HL-60 (cell line): ENCODE measurements at regions not wholly inside any gene's neighbourhood (a gene's known extent, or its start where the extent isn't known, plus 50 kb on each side); places are given as distances from the start of the nearest gene placed in this dataset.

Experiments
- DNase-seq, 2 experiments: peaks; one replicate each; pipeline ENCODE4 v3.0.0-alpha.2; 2010 to 2020; ENCODE audit warnings: low read depth in 1 of 2, low spot score in 1 of 2
- H3K27ac ChIP-seq: fragments of 250-450 bp; sonication (Bioruptor Pico); replicated peaks from 2 replicates; pipeline ENCODE4 v1.5.1; 2020; ENCODE audit warnings: mild to moderate bottlenecking, moderate library complexity
- H3K27me3 ChIP-seq: fragments of 250-450 bp; sonication (Bioruptor Pico); 2 replicates; pipeline ENCODE4 v1.5.1; 2021; ENCODE audit warnings: mild to moderate bottlenecking, moderate library complexity; ENCODE audit not compliant: insufficient read depth, poor library complexity, severe bottlenecking
- H3K4me3 ChIP-seq: replicated peaks from 2 replicates; pipeline ENCODE4 v1.5.1; 2011; ENCODE audit warnings: mild to moderate bottlenecking, control low read depth, low read length; ENCODE audit not compliant: insufficient read depth
- GABPA ChIP-seq: IDR thresholded peaks from 2 replicates; pipeline ENCODE4 v1.6.1; 2012; ENCODE audit warnings: low read depth
- POLR2AphosphoS5 ChIP-seq: IDR thresholded peaks from 2 replicates; pipeline ENCODE4 v1.6.1; 2012; ENCODE audit warnings: low read depth
- SPI1 ChIP-seq: IDR thresholded peaks from 2 replicates; pipeline ENCODE4 v1.6.1; 2012; ENCODE audit warnings: low read depth, mild to moderate bottlenecking, borderline replicate concordance
- TF ChIP-seq, protein P1 (sequence below): IDR thresholded peaks from 2 replicates; pipeline ENCODE4 v1.6.1; 2012; ENCODE audit warnings: low read depth; ENCODE audit not compliant: insufficient replicate concordance
- TF ChIP-seq, protein P2 (sequence below): IDR thresholded peaks from one replicate; pipeline ENCODE4 v1.5.1; 2011; ENCODE audit warnings: low read length, control low read depth, inconsistent platforms; ENCODE audit not compliant: insufficient read depth

- no peaks in the 10 kb centered on the region for H3K27me3 ChIP-seq
- TF ChIP-seq, protein P1, sequence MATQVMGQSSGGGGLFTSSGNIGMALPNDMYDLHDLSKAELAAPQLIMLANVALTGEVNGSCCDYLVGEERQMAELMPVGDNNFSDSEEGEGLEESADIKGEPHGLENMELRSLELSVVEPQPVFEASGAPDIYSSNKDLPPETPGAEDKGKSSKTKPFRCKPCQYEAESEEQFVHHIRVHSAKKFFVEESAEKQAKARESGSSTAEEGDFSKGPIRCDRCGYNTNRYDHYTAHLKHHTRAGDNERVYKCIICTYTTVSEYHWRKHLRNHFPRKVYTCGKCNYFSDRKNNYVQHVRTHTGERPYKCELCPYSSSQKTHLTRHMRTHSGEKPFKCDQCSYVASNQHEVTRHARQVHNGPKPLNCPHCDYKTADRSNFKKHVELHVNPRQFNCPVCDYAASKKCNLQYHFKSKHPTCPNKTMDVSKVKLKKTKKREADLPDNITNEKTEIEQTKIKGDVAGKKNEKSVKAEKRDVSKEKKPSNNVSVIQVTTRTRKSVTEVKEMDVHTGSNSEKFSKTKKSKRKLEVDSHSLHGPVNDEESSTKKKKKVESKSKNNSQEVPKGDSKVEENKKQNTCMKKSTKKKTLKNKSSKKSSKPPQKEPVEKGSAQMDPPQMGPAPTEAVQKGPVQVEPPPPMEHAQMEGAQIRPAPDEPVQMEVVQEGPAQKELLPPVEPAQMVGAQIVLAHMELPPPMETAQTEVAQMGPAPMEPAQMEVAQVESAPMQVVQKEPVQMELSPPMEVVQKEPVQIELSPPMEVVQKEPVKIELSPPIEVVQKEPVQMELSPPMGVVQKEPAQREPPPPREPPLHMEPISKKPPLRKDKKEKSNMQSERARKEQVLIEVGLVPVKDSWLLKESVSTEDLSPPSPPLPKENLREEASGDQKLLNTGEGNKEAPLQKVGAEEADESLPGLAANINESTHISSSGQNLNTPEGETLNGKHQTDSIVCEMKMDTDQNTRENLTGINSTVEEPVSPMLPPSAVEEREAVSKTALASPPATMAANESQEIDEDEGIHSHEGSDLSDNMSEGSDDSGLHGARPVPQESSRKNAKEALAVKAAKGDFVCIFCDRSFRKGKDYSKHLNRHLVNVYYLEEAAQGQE = no peak
- TF ChIP-seq GABPA (no peak), SPI1 (no peak), POLR2AphosphoS5 (no peak)
- TF ChIP-seq, protein P2, sequence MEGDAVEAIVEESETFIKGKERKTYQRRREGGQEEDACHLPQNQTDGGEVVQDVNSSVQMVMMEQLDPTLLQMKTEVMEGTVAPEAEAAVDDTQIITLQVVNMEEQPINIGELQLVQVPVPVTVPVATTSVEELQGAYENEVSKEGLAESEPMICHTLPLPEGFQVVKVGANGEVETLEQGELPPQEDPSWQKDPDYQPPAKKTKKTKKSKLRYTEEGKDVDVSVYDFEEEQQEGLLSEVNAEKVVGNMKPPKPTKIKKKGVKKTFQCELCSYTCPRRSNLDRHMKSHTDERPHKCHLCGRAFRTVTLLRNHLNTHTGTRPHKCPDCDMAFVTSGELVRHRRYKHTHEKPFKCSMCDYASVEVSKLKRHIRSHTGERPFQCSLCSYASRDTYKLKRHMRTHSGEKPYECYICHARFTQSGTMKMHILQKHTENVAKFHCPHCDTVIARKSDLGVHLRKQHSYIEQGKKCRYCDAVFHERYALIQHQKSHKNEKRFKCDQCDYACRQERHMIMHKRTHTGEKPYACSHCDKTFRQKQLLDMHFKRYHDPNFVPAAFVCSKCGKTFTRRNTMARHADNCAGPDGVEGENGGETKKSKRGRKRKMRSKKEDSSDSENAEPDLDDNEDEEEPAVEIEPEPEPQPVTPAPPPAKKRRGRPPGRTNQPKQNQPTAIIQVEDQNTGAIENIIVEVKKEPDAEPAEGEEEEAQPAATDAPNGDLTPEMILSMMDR = no peak
- no peak overlapping the region for H3K4me3 ChIP-seq
- no peak overlapping the region for H3K27ac ChIP-seq
- DNase-seq = no peak
Measured at GRCh38 chr3:28680050-28680449, 331.4 kb upstream of the AZI2 start.

DNA sequence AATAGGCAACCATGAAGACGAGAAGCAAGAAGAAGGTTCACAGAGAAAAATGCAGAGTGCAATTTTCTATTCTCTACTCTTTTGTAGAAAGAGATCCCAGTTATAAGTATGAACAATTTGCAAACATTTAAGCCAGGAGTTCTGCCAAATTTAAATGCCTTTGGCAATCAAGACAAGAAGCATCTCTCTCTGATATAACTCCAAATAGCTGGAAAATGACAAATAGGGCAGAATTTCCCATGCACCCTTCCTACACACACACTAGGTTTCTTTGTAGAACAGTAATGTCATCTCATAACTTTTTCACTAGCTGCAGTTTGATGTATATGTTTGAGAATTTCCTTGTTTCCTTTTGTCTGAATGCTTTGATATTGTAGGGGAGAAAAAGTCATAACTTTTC is 333.5 kb upstream of the AZI2 start:
- Histone ChIP-seq H3K27ac (no peak overlapping the region), H3K27me3 (no peaks in the 10 kb centered on the region), H3K4me3 (no peak overlapping the region)
- DNase-seq = no peak
- no peak for TF ChIP-seq GABPA
- TF ChIP-seq, protein P2 = no peak
- TF ChIP-seq, protein P1 = no peak

GRCh38 chr3:28690176-28690575 is 341.6 kb upstream of the AZI2 start:
- Histone ChIP-seq H3K27me3 (no peaks in the 10 kb centered on the region), H3K27ac (no peak overlapping the region), H3K4me3 (no peak overlapping the region)
- no peak for TF ChIP-seq POLR2AphosphoS5
- TF ChIP-seq SPI1 = no peak
- no peak for DNase-seq

GRCh38 chr3:28698706-28699105 is 350.1 kb upstream of the AZI2 start:
- H3K27ac ChIP-seq = no peak overlapping the region
- H3K4me3 ChIP-seq = no peak overlapping the region
- DNase-seq = no peak
- H3K27me3 ChIP-seq = no peaks in the 10 kb centered on the region
- TF ChIP-seq SPI1 (no peak), GABPA (no peak)

- no peaks in the 10 kb centered on the region for H3K27me3 ChIP-seq
- no peak for DNase-seq
- TF ChIP-seq, protein P1 = no peak
- TF ChIP-seq SPI1 (no peak), GABPA (no peak), POLR2AphosphoS5 (no peak)
- TF ChIP-seq, protein P2 = no peak
Measured at GRCh38 chr3:28699283-28699682, 350.7 kb upstream of the AZI2 start.

More at GRCh38 chr3:28699283-28699682, 350.7 kb upstream of the AZI2 start:
- Histone ChIP-seq H3K4me3 (no peak overlapping the region), H3K27ac (no peak overlapping the region)
